B cell (primary cell): ENCODE measurements at regions not wholly inside any gene's neighbourhood (a gene's known extent, or its start where the extent isn't known, plus 50 kb on each side); places are given as distances from the start of the nearest gene placed in this dataset.

Source experiments
- ATAC-seq: fragments of 200-7000 bp; cut with Tn5 transposase; one replicate; pipeline ENCODE4 v1.10.0; 2021; ENCODE audit warnings: low read depth, mild to moderate bottlenecking, moderate number of reproducible peaks, moderate library complexity
- CTCF ChIA-PET: fragments of 350-600 bp; sonication (Branson Sonifier 250); formaldehyde crosslinking; loops from one replicate; lab custom pipeline; 2021; ENCODE audit warnings: antibody characterized with exemption, inconsistent platforms; lab: Charles Lee
- POLR2A ChIA-PET: fragments of 350-600 bp; sonication (Branson Sonifier 250); formaldehyde crosslinking; loops from one replicate; lab custom pipeline; 2021; ENCODE audit warnings: antibody characterized with exemption; lab: Charles Lee
- DNase-seq: peaks from one replicate; pipeline ENCODE4 v3.0.0; 2013
- H2AFZ ChIP-seq: 2 replicates; pipeline ENCODE4 v1.6.1; 2012; ENCODE audit warnings: mild to moderate bottlenecking, low read depth, low read length; ENCODE audit not compliant: insufficient read depth, poor library complexity, severe bottlenecking
- H3K27ac ChIP-seq, 2 donors: 1 replicate in 1 of 2; 2 replicates in 1 of 2; pipeline ENCODE4 v1.5.1; 2012 to 2013; ENCODE audit warnings: low read length in 2 of 2, mild to moderate bottlenecking in 2 of 2, moderate library complexity in 1 of 2
- H3K27me3 ChIP-seq, 4 experiments: fragments of 200-600 bp in 1 of 4; sonication (generic) in 1 of 4; replicated peaks in 1 of 4; 1 replicate in 2 of 4; 2 replicates in 2 of 4; pipeline versions ENCODE4 v1.6.1 to v1.7.0; 2013 to 2016; ENCODE audit warnings: low read length in 3 of 4, mild to moderate bottlenecking in 2 of 4, mixed read lengths in 1 of 4, moderate library complexity in 1 of 4; ENCODE audit not compliant: insufficient read depth in 4 of 4, control insufficient read depth in 3 of 4; ENCODE audit errors: control extremely low read depth in 1 of 4
- H3K36me3 ChIP-seq, 2 experiments: replicated peaks in 1 of 2; 1 replicate in 1 of 2; 2 replicates in 1 of 2; pipeline versions ENCODE4 v1.6.1 to v1.7.1; 2013; ENCODE audit warnings: low read length in 1 of 2; ENCODE audit not compliant: insufficient read depth in 2 of 2, control insufficient read depth in 1 of 2; ENCODE audit errors: control extremely low read depth in 1 of 2, extremely low read depth in 1 of 2
- H3K4me1 ChIP-seq, 2 donors: fragments of 200-600 bp in 1 of 2; sonication (generic) in 1 of 2; 1 replicate in 1 of 2; 2 replicates in 1 of 2; pipeline versions ENCODE4 v1.5.1 to v1.6.1; 2013 to 2017; ENCODE audit warnings: low read length in 2 of 2; ENCODE audit not compliant: control insufficient read depth in 2 of 2, insufficient read depth in 2 of 2
- H3K4me2 ChIP-seq: replicated peaks from 2 replicates; pipeline ENCODE3; 2012; ENCODE audit warnings: mild to moderate bottlenecking, low read depth, low read length; ENCODE audit not compliant: poor library complexity, severe bottlenecking
- H3K4me3 ChIP-seq, 5 experiments: fragments of 200-600 bp in 1 of 5; sonication (generic) in 1 of 5; 1 replicate in 3 of 5; 2 replicates in 2 of 5; pipeline versions ENCODE4 v1.5.1 to v1.7.0; 2011 to 2016; ENCODE audit warnings: low read length in 4 of 5, mild to moderate bottlenecking in 4 of 5, low read depth in 2 of 5, control low read depth in 1 of 5, moderate library complexity in 1 of 5; ENCODE audit not compliant: insufficient read depth in 1 of 5; ENCODE audit errors: control extremely low read depth in 1 of 5, extremely low read depth in 1 of 5
- H3K79me2 ChIP-seq: fragments of 200-600 bp; sonication (generic); one replicate; pipeline ENCODE4 v1.6.0; 2016; ENCODE audit warnings: low read length; ENCODE audit not compliant: control insufficient read depth, insufficient read depth
- H3K9ac ChIP-seq: fragments of 200-600 bp; sonication (generic); 2 replicates; pipeline ENCODE4 v1.6.1; 2017; ENCODE audit warnings: mild to moderate bottlenecking, low read length, moderate library complexity
- H3K9me3 ChIP-seq, 3 donors: one replicate each; pipeline versions ENCODE4 v1.6.1 to v1.7.1; 2013; ENCODE audit warnings: low read length in 2 of 3; ENCODE audit not compliant: control insufficient read depth in 2 of 3, insufficient read depth in 1 of 3; ENCODE audit errors: control extremely low read depth in 1 of 3
- H4K20me1 ChIP-seq: 2 replicates; pipeline ENCODE4 v1.6.0; 2012; ENCODE audit warnings: mild to moderate bottlenecking, low read length; ENCODE audit not compliant: insufficient read depth, control insufficient read depth, poor library complexity, severe bottlenecking
- H3K27ac Mint-ChIP-seq: one replicate; pipeline ENCODE4 v1.8.0; 2021; ENCODE audit warnings: mixed read lengths
- H3K27me3 Mint-ChIP-seq: one replicate; pipeline ENCODE4 v1.8.0; 2021; ENCODE audit warnings: mixed read lengths
- H3K4me1 Mint-ChIP-seq: one replicate; pipeline ENCODE4 v1.8.0; 2021; ENCODE audit warnings: mixed read lengths
- H3K4me3 Mint-ChIP-seq: one replicate; pipeline ENCODE4 v1.8.0; 2021; ENCODE audit warnings: mixed read lengths
- H3K9me3 Mint-ChIP-seq: one replicate; pipeline ENCODE4 v1.8.0; 2022; ENCODE audit warnings: mixed read lengths; ENCODE audit not compliant: insufficient read depth
- CTCF ChIP-seq: fragments of 200-600 bp; IDR thresholded peaks from one replicate; pipeline ENCODE4 v1.8.0; 2022; ENCODE audit warnings: antibody characterized with exemption, mild to moderate bottlenecking
- EZH2 ChIP-seq: IDR thresholded peaks from 2 replicates; pipeline ENCODE4 v1.6.1; 2012; ENCODE audit warnings: borderline replicate concordance, low read depth, mild to moderate bottlenecking, moderate library complexity, low read length; ENCODE audit not compliant: insufficient read depth, poor library complexity, severe bottlenecking
- WGBS: methylation state at CpG from one replicate; pipeline ENCODE4 v1.1.5; 2013; ENCODE audit warnings: missing lambda C conversion rate; ENCODE audit not compliant: insufficient coverage; 5-methylcytosine and 5-hydroxymethylcytosine counted together
- intact Hi-C: fragments of 100-400 bp; cut with micrococcal nuclease; formaldehyde crosslinking; loops from one replicate; pipeline ENCODE4 v1.10.0; 2022

- WGBS: no CpG with 5 or more reads among the region's 4 CpGs
- ChIA-PET POLR2A (no interaction called here), CTCF (no interaction called here)
- no peak overlapping the region for H2AFZ ChIP-seq
- no peaks in the 10 kb centered on the region for H3K4me1 ChIP-seq
- Mint-ChIP-seq H3K27me3 (no peaks in the 10 kb centered on the region), H3K4me1 (no peaks in the 10 kb centered on the region), H3K4me3 (no peak overlapping the region), H3K27ac (no peak overlapping the region), H3K9me3 (no peaks in the 10 kb centered on the region)
- intact Hi-C loops: no loop called here
- H3K9ac ChIP-seq: no peak overlapping the region
- no peaks in the 10 kb centered on the region for H3K79me2 ChIP-seq
- no peak for TF ChIP-seq EZH2
- no peak for TF ChIP-seq CTCF
- no peak overlapping the region for H3K27ac ChIP-seq
- no peak overlapping the region for H3K4me3 ChIP-seq
- ATAC-seq: no peak
- H3K27me3 ChIP-seq: no peaks in the 10 kb centered on the region
- no peaks in the 10 kb centered on the region for H3K9me3 ChIP-seq
- no peak for DNase-seq
- no peaks in the 10 kb centered on the region for H3K36me3 ChIP-seq
- no peaks in the 10 kb centered on the region for H4K20me1 ChIP-seq
- H3K4me2 ChIP-seq: no peak overlapping the region
These were observed 1915.0 kb upstream of the CELF4 start for GRCh38 chr18:39480494-39481195.

- H3K4me3 Mint-ChIP-seq: no peak overlapping the region
These were observed 1898.4 kb upstream of the CELF4 start for GRCh38 chr18:39464006-39464405.

More at GRCh38 chr18:39464006-39464405, 1898.4 kb upstream of the CELF4 start:
- no peaks in the 10 kb centered on the region for H3K79me2 ChIP-seq
- H2AFZ ChIP-seq: no peak overlapping the region
- Mint-ChIP-seq H3K27ac (no peak overlapping the region), H3K9me3 (peaks cover 3% of the 10 kb centered on the region), H3K4me1 (no peaks in the 10 kb centered on the region), H3K27me3 (no peaks in the 10 kb centered on the region)
- no peaks in the 10 kb centered on the region for H3K4me1 ChIP-seq
- intact Hi-C loops: no loop called here
- no peak for ATAC-seq
- H3K4me2 ChIP-seq: no peak overlapping the region
- no peaks in the 10 kb centered on the region for H3K36me3 ChIP-seq
- no peak for DNase-seq
- TF ChIP-seq CTCF: no peak
- TF ChIP-seq EZH2: no peak
- no peak overlapping the region for H3K4me3 ChIP-seq
- H3K27me3 ChIP-seq: no peaks in the 10 kb centered on the region
- CTCF ChIA-PET: no interaction called here
- POLR2A ChIA-PET: no interaction called here
- H3K27ac ChIP-seq: no peak overlapping the region
- no peaks in the 10 kb centered on the region for H3K9me3 ChIP-seq
- no peak overlapping the region for H3K9ac ChIP-seq
- no peaks in the 10 kb centered on the region for H4K20me1 ChIP-seq
